ENCODE measurements at regions not wholly inside any gene's neighbourhood (a gene's known extent, or its start where the extent isn't known, plus 50 kb on each side); places are given as distances from the start of the nearest gene placed in this dataset.
"Not testable (repeated sequence)": the region's sequence is repeated elsewhere in the genome, so short reads cannot be mapped to it uniquely, and the experiment has no call there.

GRCh38 chr3:177353879-177354278, 156.6 kb upstream of the TBL1XR1 start:
- TF ChIP-seq TCF12 (IDR thresholded peaks at IDR 0.05; ENCODE audit: low read depth, low read length); USF2 (IDR thresholded peaks at IDR 0.05; ENCODE audit: low read length); JUND (IDR thresholded peaks at IDR 0.05; ENCODE audit: low read length): not testable (repeated sequence)
